CD4-positive, CD25-positive, alpha-beta regulatory T cell (primary cell): ENCODE measurements at regions not wholly inside any gene's neighbourhood (a gene's known extent, or its start where the extent isn't known, plus 50 kb on each side); places are given as distances from the start of the nearest gene placed in this dataset.

Source experiments
- ATAC-seq, 2 donors: fragments of 150-1000 bp; cut with Tn5 transposase; one replicate each; pipeline ENCODE4 v1.10.0; 2021; ENCODE audit warnings: low read depth in 2 of 2, moderate number of reproducible peaks in 2 of 2, moderate library complexity in 1 of 2
- DNase-seq, 3 donors: peaks; one replicate each; pipeline versions ENCODE4 v3.0.0 to v3.0.0-alpha.2; 2012 to 2022; ENCODE audit warnings: mixed read lengths in 1 of 3
- H3K27ac ChIP-seq: one replicate; pipeline ENCODE4 v1.7.0; 2013; ENCODE audit warnings: mild to moderate bottlenecking, low read length; ENCODE audit not compliant: insufficient read depth, poor library complexity, severe bottlenecking
- H3K27me3 ChIP-seq: one replicate; pipeline ENCODE4 v1.7.0; 2013; ENCODE audit warnings: low read length; ENCODE audit not compliant: control insufficient read depth, insufficient read depth
- H3K36me3 ChIP-seq: one replicate; pipeline ENCODE4 v1.7.0; 2013; ENCODE audit warnings: mild to moderate bottlenecking, low read length, moderate library complexity; ENCODE audit not compliant: control insufficient read depth, insufficient read depth
- H3K4me1 ChIP-seq: 2 replicates; pipeline ENCODE4 v1.7.0; 2013; ENCODE audit warnings: mild to moderate bottlenecking, low read length; ENCODE audit not compliant: insufficient read depth, control insufficient read depth, poor library complexity, severe bottlenecking
- H3K4me3 ChIP-seq: one replicate; pipeline ENCODE4 v1.7.0; 2013; ENCODE audit warnings: low read depth, mild to moderate bottlenecking, low read length, moderate library complexity
- H3K9me3 ChIP-seq, 2 experiments: 1 replicate in 1 of 2; 2 replicates in 1 of 2; pipeline ENCODE4 v1.7.0; 2013; ENCODE audit warnings: low read length in 2 of 2, mild to moderate bottlenecking in 1 of 2, moderate library complexity in 1 of 2; ENCODE audit not compliant: control insufficient read depth in 2 of 2
- H3K27ac Mint-ChIP-seq, 3 donors: one replicate each; pipeline ENCODE4 v1.8.0; 2020 to 2022; ENCODE audit warnings: mild to moderate bottlenecking in 3 of 3, mixed read lengths in 3 of 3, moderate library complexity in 2 of 3
- H3K27me3 Mint-ChIP-seq: one replicate; pipeline ENCODE4 v1.8.0; 2022; ENCODE audit warnings: mild to moderate bottlenecking, mixed read lengths
- H3K36me3 Mint-ChIP-seq: one replicate; pipeline ENCODE4 v1.8.0; 2020; ENCODE audit warnings: mixed read lengths
- H3K4me1 Mint-ChIP-seq, 4 donors: one replicate each; pipeline ENCODE4 v1.8.0; 2020 to 2022; ENCODE audit warnings: mixed read lengths in 4 of 4, mild to moderate bottlenecking in 1 of 4
- H3K4me3 Mint-ChIP-seq, 4 donors: one replicate each; pipeline ENCODE4 v1.8.0; 2020 to 2022; ENCODE audit warnings: mild to moderate bottlenecking in 4 of 4, mixed read lengths in 4 of 4, moderate library complexity in 3 of 4
- H3K9me3 Mint-ChIP-seq, 7 donors: one replicate each; pipeline ENCODE4 v1.8.0; 2020 to 2022; ENCODE audit warnings: mixed read lengths in 7 of 7, mild to moderate bottlenecking in 3 of 7, moderate library complexity in 2 of 7

DNA sequence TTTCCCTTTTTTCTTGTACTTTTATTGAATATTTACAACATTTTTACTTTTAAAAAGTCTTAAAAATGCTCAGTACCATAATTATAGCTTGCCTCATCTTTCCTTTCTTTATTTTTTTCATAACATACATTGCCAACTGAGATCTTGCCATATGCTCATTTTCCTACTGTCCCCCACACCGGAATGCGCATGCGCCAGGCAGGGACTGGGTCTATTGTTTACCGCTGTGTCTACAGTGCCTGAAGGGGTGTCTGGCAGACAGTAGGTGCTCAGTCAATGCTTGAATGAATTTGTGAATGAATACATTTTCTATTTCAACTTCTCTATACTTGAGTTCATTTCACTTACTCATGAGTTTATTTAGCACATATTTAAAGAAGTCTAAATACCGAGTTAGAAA lies 158.0 kb downstream of the CYP26B1 start:
- DNase-seq (no peak), ATAC-seq (no peak)
- Histone ChIP-seq H3K27ac (no peak overlapping the region), H3K9me3 (no peaks in the 10 kb centered on the region), H3K27me3 (no peaks in the 10 kb centered on the region), H3K4me1 (no peaks in the 10 kb centered on the region), H3K36me3 (no peaks in the 10 kb centered on the region), H3K4me3 (no peak overlapping the region)
- no peaks in the 10 kb centered on the region for H3K27me3 Mint-ChIP-seq
- H3K36me3 Mint-ChIP-seq = no peaks in the 10 kb centered on the region
- peaks cover 0 to 3% (median 0%) of the 10 kb centered on the region in 7 donors for H3K9me3 Mint-ChIP-seq
- no peak overlapping the region for H3K27ac Mint-ChIP-seq
- no peak overlapping the region for H3K4me3 Mint-ChIP-seq
- no peaks in the 10 kb centered on the region for H3K4me1 Mint-ChIP-seq

DNA sequence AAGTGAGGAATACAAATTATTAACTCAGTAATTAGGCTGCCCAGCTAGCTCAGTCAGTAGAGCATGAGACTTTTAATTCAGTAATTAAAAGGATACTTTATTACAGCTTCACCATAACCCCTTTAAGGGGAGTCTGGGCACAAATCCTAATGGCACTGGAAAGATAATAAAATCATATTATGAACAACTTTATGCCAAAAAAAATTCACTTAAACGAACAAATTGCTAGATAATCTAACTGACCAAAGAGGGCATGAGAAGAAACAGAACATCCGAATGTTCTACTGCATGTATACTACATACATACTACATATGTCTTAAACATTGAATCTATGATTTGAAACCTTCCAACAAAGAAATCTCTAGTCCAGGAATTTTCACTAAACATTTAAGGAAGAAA lies 159.5 kb downstream of the CYP26B1 start:
- no peak overlapping the region for H3K4me3 ChIP-seq
- Mint-ChIP-seq H3K4me3 (no peak overlapping the region), H3K27ac (no peak overlapping the region), H3K9me3 (peaks cover 0 to 3% (median 0%) of the 10 kb centered on the region in 7 donors), H3K27me3 (no peaks in the 10 kb centered on the region), H3K4me1 (no peaks in the 10 kb centered on the region), H3K36me3 (no peaks in the 10 kb centered on the region)
- H3K27me3 ChIP-seq = no peaks in the 10 kb centered on the region
- ATAC-seq (no peak), DNase-seq (no peak)
- H3K36me3 ChIP-seq = no peaks in the 10 kb centered on the region
- H3K9me3 ChIP-seq = no peaks in the 10 kb centered on the region
- H3K4me1 ChIP-seq = no peaks in the 10 kb centered on the region
- H3K27ac ChIP-seq = no peak overlapping the region

- H3K27me3 Mint-ChIP-seq = peaks cover 4% of the 10 kb centered on the region
- no peak overlapping the region for H3K27ac Mint-ChIP-seq
- peaks cover 0 to 10% (median 2%) of the 10 kb centered on the region in 7 donors for H3K9me3 Mint-ChIP-seq
- ATAC-seq = no peak
- H3K36me3 Mint-ChIP-seq = no peaks in the 10 kb centered on the region
- no peak overlapping the region for H3K27ac ChIP-seq
- no peak for DNase-seq
- H3K9me3 ChIP-seq = no peaks in the 10 kb centered on the region
- H3K4me3 Mint-ChIP-seq = no peak overlapping the region
- H3K4me1 ChIP-seq = no peaks in the 10 kb centered on the region
- H3K4me3 ChIP-seq = no peak overlapping the region
- H3K27me3 ChIP-seq = no peaks in the 10 kb centered on the region
- no peaks in the 10 kb centered on the region for H3K4me1 Mint-ChIP-seq
- no peaks in the 10 kb centered on the region for H3K36me3 ChIP-seq
Measured at GRCh38 chr2:71976685-71977084, 171.0 kb downstream of the CYP26B1 start.

- Mint-ChIP-seq H3K27me3 (peaks cover 8% of the 10 kb centered on the region), H3K27ac (no peak overlapping the region), H3K4me1 (no peaks in the 10 kb centered on the region), H3K4me3 (no peak overlapping the region), H3K9me3 (peaks cover 0 to 9% (median 2%) of the 10 kb centered on the region in 7 donors), H3K36me3 (no peaks in the 10 kb centered on the region)
- no peak for DNase-seq
- Histone ChIP-seq H3K36me3 (no peaks in the 10 kb centered on the region), H3K4me1 (no peaks in the 10 kb centered on the region), H3K9me3 (no peaks in the 10 kb centered on the region), H3K27ac (no peak overlapping the region), H3K4me3 (no peak overlapping the region), H3K27me3 (no peaks in the 10 kb centered on the region)
- no peak for ATAC-seq
Measured at GRCh38 chr2:71974846-71975245, 172.8 kb downstream of the CYP26B1 start.

DNA sequence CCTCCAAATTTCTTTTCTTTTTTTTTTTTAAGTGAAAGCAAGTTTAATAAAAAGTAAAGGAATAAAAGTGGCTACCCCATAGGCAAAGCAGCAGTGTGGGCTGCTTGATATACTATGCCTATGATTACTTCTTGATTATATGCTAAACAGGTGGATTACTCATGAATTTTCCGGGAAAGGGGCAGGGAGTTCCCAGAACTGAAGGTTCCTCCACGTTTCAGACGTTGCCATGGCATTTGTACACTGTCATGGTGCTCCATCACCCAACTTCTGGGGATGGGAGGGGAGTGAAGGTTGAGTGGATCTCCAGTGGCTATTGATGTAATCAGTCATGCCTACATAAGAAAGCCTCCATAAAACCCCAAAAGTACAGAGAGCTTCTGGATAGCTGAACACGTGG lies 176.2 kb downstream of the CYP26B1 start:
- Histone ChIP-seq H3K9me3 (no peaks in the 10 kb centered on the region), H3K4me1 (no peaks in the 10 kb centered on the region), H3K4me3 (no peak overlapping the region), H3K27ac (no peak overlapping the region), H3K27me3 (peaks cover 3% of the 10 kb centered on the region), H3K36me3 (no peaks in the 10 kb centered on the region)
- no peak for DNase-seq
- Mint-ChIP-seq H3K36me3 (no peaks in the 10 kb centered on the region), H3K27ac (no peak overlapping the region), H3K4me3 (no peak overlapping the region), H3K27me3 (peaks cover 12% of the 10 kb centered on the region), H3K9me3 (peaks cover 0 to 5% (median under 1%) of the 10 kb centered on the region in 7 donors), H3K4me1 (no peaks in the 10 kb centered on the region)
- ATAC-seq = no peak

DNA sequence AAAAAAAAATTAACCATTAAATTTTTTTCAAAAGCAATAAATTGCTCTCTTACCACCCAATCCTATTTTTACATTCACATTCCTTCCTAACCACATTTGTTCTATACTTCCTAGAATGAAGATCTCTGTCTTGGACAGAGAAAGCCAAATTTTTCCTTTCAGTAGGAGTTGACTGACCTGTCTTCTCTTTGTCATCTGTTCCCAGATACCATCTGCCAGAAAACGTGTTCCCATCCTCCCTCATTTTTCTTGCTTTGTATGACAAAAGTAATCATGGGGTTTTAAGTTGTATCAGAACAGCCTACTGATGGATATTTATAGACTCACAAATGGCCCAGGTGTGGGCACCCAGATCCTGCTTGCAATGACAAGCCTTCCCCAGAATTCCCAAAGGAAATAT lies 182.1 kb downstream of the CYP26B1 start:
- Mint-ChIP-seq H3K27me3 (peaks cover 5% of the 10 kb centered on the region), H3K9me3 (peaks cover 0 to 6% (median 0%) of the 10 kb centered on the region in 7 donors), H3K27ac (no peak overlapping the region), H3K36me3 (no peaks in the 10 kb centered on the region), H3K4me3 (no peak overlapping the region), H3K4me1 (no peaks in the 10 kb centered on the region)
- no peak for ATAC-seq
- no peaks in the 10 kb centered on the region for H3K9me3 ChIP-seq
- no peaks in the 10 kb centered on the region for H3K36me3 ChIP-seq
- H3K27me3 ChIP-seq = peaks cover 3% of the 10 kb centered on the region
- no peak overlapping the region for H3K27ac ChIP-seq
- H3K4me1 ChIP-seq = no peaks in the 10 kb centered on the region
- no peak overlapping the region for H3K4me3 ChIP-seq
- no peak for DNase-seq

DNA sequence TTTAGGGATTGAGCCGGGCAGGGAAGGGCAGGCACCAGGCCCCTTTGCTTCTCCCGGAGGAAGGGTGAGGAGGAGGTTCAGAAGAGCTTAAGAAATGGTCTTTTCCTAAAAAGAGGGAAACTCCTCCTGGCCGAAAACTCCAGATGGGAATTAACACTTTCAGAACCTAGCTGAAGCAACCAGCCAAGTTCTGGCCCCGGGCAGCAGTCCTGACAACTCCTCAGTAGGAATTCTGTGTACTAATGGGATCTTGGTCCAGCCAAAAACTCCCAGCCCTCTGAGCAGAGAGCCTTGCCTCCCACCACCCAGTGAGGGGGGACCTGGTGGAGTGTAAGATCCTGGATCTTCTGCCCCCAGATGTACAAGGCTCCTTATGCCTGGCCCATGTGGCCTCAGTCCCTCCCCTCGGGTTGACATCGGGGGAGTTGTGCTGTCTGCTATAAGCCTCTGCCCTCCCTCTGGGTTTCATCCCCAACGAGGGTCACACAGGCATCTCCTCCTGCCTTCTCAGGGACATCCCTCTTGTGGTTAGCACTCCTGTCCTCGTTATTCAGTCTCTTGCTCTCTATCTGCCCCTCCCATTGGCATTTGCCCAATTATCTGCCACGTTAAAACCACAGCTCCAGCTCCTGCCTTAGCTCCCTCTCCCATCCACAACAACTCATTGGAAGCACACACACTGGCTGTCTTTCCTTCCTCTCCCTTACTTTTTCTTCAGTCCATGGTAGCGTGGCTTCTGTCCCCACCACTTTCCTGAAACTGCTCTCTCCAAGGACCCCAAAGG lies 184.6 kb downstream of the CYP26B1 start:
- Histone ChIP-seq H3K9me3 (peaks cover 0 to 3% of the 10 kb centered on the region in 2 experiments), H3K27me3 (no peaks in the 10 kb centered on the region), H3K27ac (no peak overlapping the region), H3K4me3 (no peak overlapping the region), H3K36me3 (no peaks in the 10 kb centered on the region), H3K4me1 (no peaks in the 10 kb centered on the region)
- peaks cover 5% of the 10 kb centered on the region for H3K27me3 Mint-ChIP-seq
- no peaks in the 10 kb centered on the region for H3K36me3 Mint-ChIP-seq
- peaks cover 2 to 8% (median 6%) of the 10 kb centered on the region in 7 donors for H3K9me3 Mint-ChIP-seq
- H3K4me3 Mint-ChIP-seq = no peak overlapping the region
- no peaks in the 10 kb centered on the region for H3K4me1 Mint-ChIP-seq
- DNase-seq = no peak
- no peak for ATAC-seq
- no peak overlapping the region for H3K27ac Mint-ChIP-seq

GRCh38 chr2:71962350-71962749 lies 185.3 kb downstream of the CYP26B1 start:
- no peaks in the 10 kb centered on the region for H3K36me3 Mint-ChIP-seq
- peaks cover 3 to 8% (median 7%) of the 10 kb centered on the region in 7 donors for H3K9me3 Mint-ChIP-seq
- H3K27me3 Mint-ChIP-seq = no peaks in the 10 kb centered on the region
- H3K9me3 ChIP-seq = peaks cover 3 to 7% of the 10 kb centered on the region in 2 experiments
- H3K27me3 ChIP-seq = no peaks in the 10 kb centered on the region
- H3K4me1 Mint-ChIP-seq = no peaks in the 10 kb centered on the region
- H3K36me3 ChIP-seq = no peaks in the 10 kb centered on the region
- DNase-seq (no peak), ATAC-seq (no peak)
- no peak overlapping the region for H3K4me3 ChIP-seq
- no peak overlapping the region for H3K4me3 Mint-ChIP-seq
- no peaks in the 10 kb centered on the region for H3K4me1 ChIP-seq
- H3K27ac ChIP-seq = no peak overlapping the region
- H3K27ac Mint-ChIP-seq = no peak overlapping the region
